H1 (cell line): ENCODE measurements at regions not wholly inside any gene's neighbourhood (a gene's known extent, or its start where the extent isn't known, plus 50 kb on each side); places are given as distances from the start of the nearest gene placed in this dataset.
A peak's percentile ranks its signal among the peaks of the same experiment; 100 is the strongest.

Experiments
- ASH2L ChIP-seq: fragments of 200-600, 300-600 bp; sonication (generic); IDR thresholded peaks from one replicate; pipeline ENCODE4 v1.7.1; 2017; ENCODE audit warnings: low read length
- ATF2 ChIP-seq: IDR thresholded peaks from 2 replicates; pipeline ENCODE4 v1.6.1; 2012; ENCODE audit warnings: low read length, inconsistent platforms
- CBX5 ChIP-seq: fragments of 300-800, 300-1000 bp; sonication (generic); IDR thresholded peaks from 2 replicates; pipeline ENCODE4 v1.7.1; 2016; ENCODE audit warnings: antibody characterized with exemption, low read length, low read depth
- CTBP2 ChIP-seq: IDR thresholded peaks from 2 replicates; pipeline ENCODE4 v1.7.0; 2011; ENCODE audit warnings: borderline replicate concordance, mild to moderate bottlenecking, moderate library complexity, mixed read lengths, low read length; ENCODE audit not compliant: insufficient read depth, insufficient read length
- GTF2F1 ChIP-seq: IDR thresholded peaks from 2 replicates; pipeline ENCODE4 v1.6.1; 2012; ENCODE audit warnings: low read depth, low read length, improper control_type of control experiment, borderline replicate concordance
- HDAC6 ChIP-seq: IDR thresholded peaks from one replicate; pipeline ENCODE4 v1.7.1; 2012; ENCODE audit warnings: low read depth, mild to moderate bottlenecking, inconsistent platforms, low read length, moderate library complexity
- KDM5A ChIP-seq: fragments of 200-600 bp; IDR thresholded peaks from 2 replicates; pipeline ENCODE4 v1.7.1; 2012; ENCODE audit warnings: mild to moderate bottlenecking, low read length, inconsistent platforms, mixed read lengths
- NANOG ChIP-seq: IDR thresholded peaks from 2 replicates; pipeline ENCODE4 v1.6.1; 2011; ENCODE audit warnings: low read length, low read depth, mild to moderate bottlenecking, inconsistent platforms; ENCODE audit not compliant: insufficient read depth, poor library complexity, severe bottlenecking
- NRF1 ChIP-seq: IDR thresholded peaks from 2 replicates; pipeline ENCODE4 v1.6.1; 2011; ENCODE audit warnings: mild to moderate bottlenecking, low read depth, low read length, improper control_type of control experiment
- PHF8 ChIP-seq: fragments of 200-600 bp; sonication (generic); conservative IDR thresholded peaks from 2 replicates; pipeline ENCODE4 v1.7.1; 2012; ENCODE audit warnings: low read depth, mild to moderate bottlenecking, inconsistent platforms, low read length, moderate library complexity
- POU5F1 ChIP-seq: IDR thresholded peaks from 2 replicates; pipeline ENCODE4 v1.6.1; 2011; ENCODE audit warnings: low read depth, mild to moderate bottlenecking, low read length, moderate library complexity
- SIN3A ChIP-seq, 2 experiments: IDR thresholded peaks in 1 of 2; conservative IDR thresholded peaks in 1 of 2; 2 replicates each; pipeline ENCODE4 v1.6.1; 2011 to 2012; ENCODE audit warnings: low read length in 2 of 2, improper control_type of control experiment in 1 of 2, low read depth in 1 of 2, mild to moderate bottlenecking in 1 of 2
- SIRT6 ChIP-seq: IDR thresholded peaks from one replicate; pipeline ENCODE4 v1.7.1; 2012; ENCODE audit warnings: low read length, inconsistent platforms
- SP1 ChIP-seq: IDR thresholded peaks from 2 replicates; pipeline ENCODE4 v1.6.1; 2011; ENCODE audit warnings: low read depth, low read length
- SP2 ChIP-seq: IDR thresholded peaks from 2 replicates; pipeline ENCODE4 v1.6.1; 2012; ENCODE audit warnings: mild to moderate bottlenecking, low read length, inconsistent platforms
- SRF ChIP-seq: IDR thresholded peaks from 2 replicates; pipeline ENCODE4 v1.6.1; 2011; ENCODE audit warnings: mild to moderate bottlenecking, low read depth, low read length, moderate library complexity
- TAF7 ChIP-seq: optimal IDR thresholded peaks from 2 replicates; pipeline ENCODE3; 2011; ENCODE audit warnings: low read depth, mild to moderate bottlenecking, inconsistent platforms, low read length, moderate library complexity, borderline replicate concordance
- TBP ChIP-seq: IDR thresholded peaks from 2 replicates; pipeline ENCODE4 v1.6.1; 2011; ENCODE audit warnings: low read depth, low read length, improper control_type of control experiment
- USF2 ChIP-seq: IDR thresholded peaks from 2 replicates; pipeline ENCODE4 v1.6.1; 2011; ENCODE audit warnings: low read length, improper control_type of control experiment
- YY1 ChIP-seq: IDR thresholded peaks from 2 replicates; pipeline ENCODE4 v1.6.1; 2011; ENCODE audit warnings: low read depth, mild to moderate bottlenecking, low read length

- peak; percentile 99 for TF ChIP-seq SP1
- TF ChIP-seq SIN3A (conservative IDR thresholded peaks at IDR 0.05 in 1 of 2, IDR thresholded peaks at IDR 0.05 in 1 of 2; ENCODE audit: low read depth in 1 of 2, low read length in 2 of 2) = no peak
- TF ChIP-seq SIRT6 = no peak
- no peak for TF ChIP-seq SRF
- no peak for TF ChIP-seq TBP
- TF ChIP-seq ATF2 = no peak
- peak; percentile 62 for TF ChIP-seq NANOG
- no peak for TF ChIP-seq YY1
- no peak for TF ChIP-seq PHF8
- no peak for TF ChIP-seq TAF7
- no peak for TF ChIP-seq KDM5A
- TF ChIP-seq ASH2L = no peak
- no peak for TF ChIP-seq CBX5
- TF ChIP-seq NRF1 = no peak
- no peak for TF ChIP-seq USF2
- TF ChIP-seq HDAC6 = no peak
- TF ChIP-seq SP2 = no peak
- no peak for TF ChIP-seq GTF2F1
- TF ChIP-seq CTBP2 = no peak
- 0 out of 2 replicates have a peak, but pooled peaks have one; percentile 30 for TF ChIP-seq POU5F1
These were observed 493.7 kb upstream of the CDH7 start (continued) for GRCh38 chr18:65257149-65257548.
